NCI-H2029 treated with DMSO at 0.1 percent for 48 hours (cell line): ENCODE measurements at regions not wholly inside any gene's neighbourhood (a gene's known extent, or its start where the extent isn't known, plus 50 kb on each side); places are given as distances from the start of the nearest gene placed in this dataset.
A peak's percentile ranks its signal among the peaks of the same experiment; 100 is the strongest.
"Not testable (repeated sequence)": the region's sequence is repeated elsewhere in the genome, so short reads cannot be mapped to it uniquely, and the experiment has no call there.

ENCODE experiments used
- DNase-seq: peaks from one replicate; lab custom pipeline; 2025; lab: John Stamatoyannopoulos, UW

DNA sequence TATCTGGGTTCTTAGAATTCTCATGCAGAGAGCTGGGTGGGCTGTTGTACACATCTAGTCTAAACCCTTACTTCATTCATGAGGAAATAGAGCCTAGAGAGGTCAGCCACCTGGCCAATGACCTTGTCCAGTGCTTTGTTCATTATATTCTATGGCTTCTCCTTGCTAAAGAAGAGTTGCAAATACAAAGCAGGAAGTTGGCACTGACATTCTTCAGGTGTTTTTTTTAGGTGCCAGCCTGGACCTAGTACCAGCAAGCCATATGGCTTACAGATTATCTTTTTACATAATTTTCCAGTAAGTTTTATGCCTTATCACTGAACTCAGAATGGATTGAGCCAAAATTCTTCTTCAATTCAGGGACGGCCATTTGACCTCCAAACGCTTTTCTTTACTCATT, 54.7 kb upstream of the PGM2 start:
- no peak for DNase-seq

DNA sequence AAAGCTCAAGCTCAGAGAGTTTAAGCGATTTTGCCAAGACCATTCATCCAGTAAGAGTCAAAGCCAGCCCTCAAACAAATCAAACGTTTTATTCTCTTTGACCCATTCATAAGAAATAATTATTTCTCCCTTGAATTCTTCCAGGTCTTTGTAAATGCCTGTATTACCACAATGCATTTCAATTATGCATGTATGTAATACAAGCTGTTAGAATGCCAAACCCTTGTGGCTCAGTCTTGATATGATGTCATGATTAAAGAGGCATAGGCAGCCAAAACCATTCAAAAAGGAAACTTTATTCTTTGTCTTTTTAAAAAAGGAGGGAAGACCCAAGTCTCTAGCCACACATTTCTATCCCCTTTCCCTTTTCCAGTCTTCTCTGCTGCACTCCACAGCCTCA, 56.5 kb upstream of the PGM2 start:
- DNase-seq: no peak

- no peak for DNase-seq
Measured at GRCh38 chr4:37769391-37769989, 57.0 kb upstream of the PGM2 start.

- peak; percentile 73 for DNase-seq
Measured at GRCh38 chr4:37767546-37767945, 58.9 kb upstream of the PGM2 start.

DNA sequence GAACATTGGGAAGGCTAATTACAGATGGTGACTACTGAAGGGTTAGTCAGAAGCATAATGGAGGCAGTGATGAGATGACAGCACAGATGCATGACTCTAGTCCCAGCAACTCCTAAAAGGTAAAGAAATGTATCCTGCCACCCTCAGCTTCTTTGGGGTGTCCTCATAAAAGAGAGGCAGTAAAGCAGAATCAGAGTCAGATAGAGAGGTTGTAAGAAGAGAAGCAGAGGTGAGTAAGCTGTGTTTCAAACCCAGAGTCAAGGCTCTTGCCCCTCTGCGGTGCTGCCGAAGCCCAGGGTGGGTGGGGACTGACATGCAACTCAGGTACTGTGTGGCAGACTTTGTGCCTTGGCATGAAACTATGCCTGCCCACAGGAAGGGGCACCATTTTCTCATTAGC, 59.5 kb upstream of the PGM2 start:
- no peak for DNase-seq

- peak; percentile 62 for DNase-seq
Measured at GRCh38 chr4:37765741-37766140, 60.7 kb upstream of the PGM2 start.

DNA sequence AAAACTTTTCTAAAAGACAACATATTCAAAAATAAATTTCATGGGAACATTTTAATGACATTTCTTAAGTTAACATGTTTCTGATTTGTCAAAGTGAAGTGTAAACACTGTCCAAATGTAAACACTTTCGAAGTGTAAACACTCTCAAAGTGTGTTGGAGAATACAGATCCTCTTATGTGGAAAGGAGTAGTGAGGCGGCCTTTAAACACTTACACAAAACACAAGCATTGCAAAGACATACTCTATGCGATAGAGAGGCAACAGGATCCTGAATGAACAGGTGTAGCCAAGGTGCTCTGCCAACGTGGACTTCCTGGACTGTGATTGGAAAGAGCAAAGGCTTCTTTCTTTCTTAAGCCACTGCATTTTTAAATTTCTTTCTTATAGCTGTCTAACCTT, 62.7 kb upstream of the PGM2 start:
- peak; percentile 54 for DNase-seq

DNA sequence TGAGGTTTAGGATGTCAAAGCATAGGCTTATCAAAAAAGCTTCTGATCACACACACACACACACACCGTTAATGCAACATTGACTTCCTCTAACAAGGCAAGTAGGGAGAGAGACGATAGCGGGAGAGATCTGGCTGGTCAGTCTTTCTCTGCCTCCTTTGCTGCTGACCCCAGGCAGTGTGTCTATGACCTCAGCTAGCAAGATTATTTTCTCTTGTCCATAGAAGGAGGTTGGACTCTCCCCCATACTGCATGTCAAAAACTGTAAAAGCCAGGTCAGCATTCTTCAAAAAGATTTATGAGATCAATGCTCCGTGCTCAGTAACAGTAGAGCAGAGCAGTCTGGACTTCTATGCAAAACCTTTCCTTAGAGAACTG, 63.5 kb upstream of the PGM2 start:
- no peak for DNase-seq

GRCh38 chr4:37762294-37762990, 64.0 kb upstream of the PGM2 start:
- DNase-seq: no peak

- no peak for DNase-seq
Measured at GRCh38 chr4:37760840-37761239, 65.6 kb upstream of the PGM2 start.

- DNase-seq: no peak
Measured at GRCh38 chr4:37759833-37760232, 66.7 kb upstream of the PGM2 start.

- DNase-seq: no peak
Measured at GRCh38 chr4:37758226-37758625, 68.3 kb upstream of the PGM2 start.

- DNase-seq: no peak
Measured at GRCh38 chr4:37757761-37758160, 68.7 kb upstream of the PGM2 start.

DNA sequence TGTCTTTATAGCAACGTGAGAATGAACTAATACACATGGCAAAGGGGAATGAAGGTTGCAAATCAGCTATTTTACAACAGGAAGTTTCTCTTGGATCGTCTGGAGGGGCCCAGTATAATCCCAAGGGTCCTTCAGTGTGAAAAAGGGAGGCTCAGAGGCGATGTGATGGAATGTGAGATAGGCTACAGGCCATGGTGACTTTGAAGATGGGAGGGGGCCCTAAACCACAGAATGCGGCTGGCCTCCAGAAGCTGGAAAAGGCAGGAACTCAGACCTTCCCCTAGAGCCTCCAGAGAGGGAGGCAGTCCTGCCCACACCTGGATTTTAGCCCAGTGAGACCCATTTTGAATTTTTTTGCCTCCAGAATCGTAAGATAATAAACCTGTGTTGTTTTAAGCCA, 69.4 kb upstream of the PGM2 start:
- DNase-seq: no peak

- DNase-seq: no peak
Measured at GRCh38 chr4:37754410-37755185, 68.4 kb upstream of the RELL1 start.

DNA sequence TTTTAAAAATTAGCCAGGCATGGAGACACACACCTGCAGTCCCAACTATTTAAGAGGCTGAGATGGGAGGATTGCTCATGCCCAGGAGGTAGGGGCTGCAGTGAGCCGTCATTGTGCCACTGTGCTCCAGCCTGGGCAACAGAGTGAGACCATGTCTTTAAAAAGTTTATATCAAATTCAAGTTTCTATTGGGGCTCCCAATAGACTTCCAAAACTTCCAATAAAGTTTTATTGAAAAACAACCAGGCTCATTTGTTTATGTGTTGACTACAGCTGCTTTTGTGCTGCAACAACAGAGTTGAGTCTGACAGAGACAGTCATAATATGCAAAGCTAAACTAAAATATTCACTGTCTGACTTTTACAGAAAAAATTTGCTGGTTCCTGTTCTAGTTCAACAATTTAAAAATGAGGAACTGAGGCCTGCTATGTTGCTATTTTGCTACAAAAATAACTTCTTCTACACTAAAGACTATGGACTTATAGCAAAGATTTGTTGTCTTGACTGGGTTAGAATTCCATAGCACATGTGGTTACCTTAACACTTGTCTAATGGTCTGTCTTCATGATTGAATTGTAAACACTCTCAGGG, 63.3 kb upstream of the RELL1 start:
- no peak for DNase-seq

DNA sequence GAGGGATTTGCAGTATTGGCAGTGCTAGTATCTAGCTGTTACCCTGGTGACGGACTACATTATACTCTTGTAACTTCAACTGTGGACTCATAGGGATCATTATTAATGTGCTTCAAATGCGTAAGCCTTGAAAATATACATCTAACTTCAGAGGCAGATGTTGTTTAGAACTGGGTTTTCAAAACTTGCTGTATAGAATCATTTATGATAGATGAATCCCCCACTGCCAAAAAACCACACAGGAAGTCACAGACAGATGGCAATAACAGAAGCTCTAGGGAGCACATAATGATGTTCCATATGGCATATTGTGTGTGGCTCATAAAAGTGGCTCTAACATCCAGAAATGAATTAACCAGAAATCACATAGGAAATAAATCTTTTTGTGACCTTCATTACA, 62.3 kb upstream of the RELL1 start:
- DNase-seq: no peak

- DNase-seq: no peak
Measured at GRCh38 chr4:37747772-37748330, 61.7 kb upstream of the RELL1 start.

DNA sequence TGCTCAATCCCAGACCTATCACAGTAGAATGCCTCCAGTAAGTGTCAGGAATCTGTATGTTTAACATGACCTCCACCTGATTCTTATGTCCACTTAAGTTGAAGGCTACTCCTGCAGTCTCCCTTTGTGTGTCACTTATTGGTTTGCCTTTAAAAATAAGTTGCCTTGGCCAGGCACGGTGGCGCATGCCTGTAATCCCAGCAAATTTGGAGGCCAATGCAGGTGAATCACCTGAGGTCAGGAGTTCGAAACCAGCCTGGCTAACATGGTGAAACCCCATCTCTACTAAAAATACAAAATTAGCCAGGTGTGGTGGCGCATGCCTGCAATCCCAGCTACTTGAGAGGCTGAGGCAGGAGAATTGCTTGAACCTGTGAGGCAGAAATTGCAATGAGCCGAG, 60.7 kb upstream of the RELL1 start:
- DNase-seq: not testable (repeated sequence)

DNA sequence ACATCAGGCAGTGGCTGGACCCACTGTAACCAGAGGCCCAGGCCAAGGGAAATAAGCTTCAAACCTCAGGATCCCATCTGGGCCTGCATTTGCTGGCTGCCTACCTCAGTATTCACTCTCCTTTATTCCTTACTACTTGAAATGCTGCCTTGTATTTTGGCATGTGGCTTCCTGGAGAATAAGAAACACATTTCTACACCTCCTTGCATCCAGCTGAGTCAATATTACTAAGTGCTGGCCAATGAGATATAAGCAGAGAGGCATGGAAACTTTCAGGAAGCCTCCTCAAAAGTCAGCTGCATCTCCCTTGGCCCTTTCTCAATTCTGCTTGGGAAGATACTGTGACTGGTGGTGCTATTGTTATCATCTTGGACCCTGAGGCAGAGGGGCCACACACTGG, 59.8 kb upstream of the RELL1 start:
- DNase-seq: no peak

GRCh38 chr4:37742149-37742548, 56.0 kb upstream of the RELL1 start:
- no peak for DNase-seq

- no peak for DNase-seq
Measured at GRCh38 chr4:37741564-37741963, 55.4 kb upstream of the RELL1 start.

DNA sequence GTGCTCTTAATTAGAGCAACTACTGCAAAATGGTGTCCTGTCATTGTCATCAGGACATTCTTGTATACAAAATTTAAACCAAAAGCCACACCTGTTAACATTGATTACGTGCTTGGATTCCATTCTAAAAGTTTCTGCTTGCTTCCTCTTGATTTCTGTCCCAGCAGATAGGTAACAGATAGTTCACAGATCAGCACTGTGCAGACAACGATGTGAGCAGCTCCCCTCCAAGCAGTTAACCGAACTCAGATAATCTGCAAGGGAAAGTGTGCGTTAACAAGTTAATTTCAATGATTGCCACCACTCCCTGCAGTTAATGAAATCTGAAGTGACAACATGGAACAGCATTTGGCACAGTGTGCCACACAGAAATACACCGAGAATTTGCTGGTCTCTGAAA, 54.4 kb upstream of the RELL1 start:
- DNase-seq: no peak
